Neural cell (in vitro differentiated cells): ENCODE measurements at regions not wholly inside any gene's neighbourhood (a gene's known extent, or its start where the extent isn't known, plus 50 kb on each side); places are given as distances from the start of the nearest gene placed in this dataset.

Experiments used
- H2AFZ ChIP-seq: fragments of 200-600, 300-800 bp; sonication (generic), shearing (Covaris generic); 2 replicates; pipeline ENCODE4 v1.6.0; 2014; ENCODE audit warnings: low read depth, mild to moderate bottlenecking, antibody characterized with exemption, low read length, moderate library complexity
- H3F3A ChIP-seq: fragments of 200-600 bp; shearing (Covaris generic); 2 replicates; pipeline ENCODE4 v1.6.1; 2016; ENCODE audit warnings: mild to moderate bottlenecking, moderate library complexity, mixed read lengths, antibody characterized with exemption, low read length; ENCODE audit not compliant: insufficient read depth, poor library complexity, severe bottlenecking
- H3K27ac ChIP-seq: fragments of 200-600, 300-800 bp; sonication (generic), shearing (Covaris generic); 2 replicates; pipeline ENCODE4 v1.5.1; 2014; ENCODE audit warnings: mild to moderate bottlenecking, low read length, moderate library complexity
- H3K27me3 ChIP-seq: fragments of 300-800, 200-600 bp; sonication (generic), shearing (Covaris generic); 2 replicates; pipeline ENCODE4 v1.6.0; 2014; ENCODE audit warnings: mild to moderate bottlenecking, low read depth, low read length, moderate library complexity; ENCODE audit not compliant: insufficient read depth
- H3K36me3 ChIP-seq: fragments of 300-800, 200-600 bp; sonication (generic), shearing (Covaris generic); 2 replicates; pipeline ENCODE4 v1.5.1; 2014; ENCODE audit warnings: mild to moderate bottlenecking, antibody characterized with exemption, low read length, moderate library complexity; ENCODE audit not compliant: insufficient read depth
- H3K4me2 ChIP-seq: fragments of 300-800, 200-600 bp; sonication (generic), shearing (Covaris generic); 2 replicates; pipeline ENCODE4 v1.6.0; 2014; ENCODE audit warnings: mild to moderate bottlenecking, low read length
- H3K4me3 ChIP-seq: fragments of 300-800, 200-600 bp; sonication (generic), shearing (Covaris generic); 2 replicates; pipeline ENCODE4 v1.5.1; 2014; ENCODE audit warnings: mild to moderate bottlenecking, low read length, moderate library complexity
- H3K79me2 ChIP-seq: fragments of 200-600 bp; shearing (Covaris generic); replicated peaks from 2 replicates; pipeline ENCODE4 v1.6.0; 2014; ENCODE audit warnings: mild to moderate bottlenecking, low read length, moderate library complexity; ENCODE audit not compliant: insufficient read depth
- H3K9ac ChIP-seq: fragments of 300-800, 200-600 bp; sonication (generic), shearing (Covaris generic); 2 replicates; pipeline ENCODE4 v1.6.1; 2016; ENCODE audit warnings: mild to moderate bottlenecking, low read length, mixed read lengths
- H3K9me2 ChIP-seq: fragments of 200-600 bp; shearing (Covaris generic); 2 replicates; pipeline ENCODE4 v1.6.1; 2016; ENCODE audit warnings: mild to moderate bottlenecking, low read length, mixed read lengths; ENCODE audit not compliant: insufficient read depth
- H3K9me3 ChIP-seq: fragments of 200-600, 300-800 bp; sonication (generic), shearing (Covaris generic); 2 replicates; pipeline ENCODE4 v1.6.1; 2016; ENCODE audit warnings: mild to moderate bottlenecking, mixed run types, low read length, moderate library complexity, mixed read lengths
- H4K20me1 ChIP-seq: fragments of 200-600 bp; shearing (Covaris generic); 2 replicates; pipeline ENCODE4 v1.6.1; 2016; ENCODE audit warnings: mild to moderate bottlenecking, mixed run types; ENCODE audit not compliant: insufficient read depth
- EP300 ChIP-seq: fragments of 450-650 bp; conservative IDR thresholded peaks from 2 replicates; pipeline ENCODE4 v1.6.1; 2014; ENCODE audit warnings: antibody characterized with exemption, mild to moderate bottlenecking, moderate library complexity; ENCODE audit not compliant: poor library complexity, severe bottlenecking
- EZH2 ChIP-seq: fragments of 200-600, 300-800 bp; shearing (Covaris generic), sonication (generic); IDR thresholded peaks from 2 replicates; pipeline ENCODE4 v1.6.1; 2014; ENCODE audit warnings: antibody characterized with exemption, low read length, borderline replicate concordance, mild to moderate bottlenecking; ENCODE audit not compliant: insufficient read depth, poor library complexity, severe bottlenecking
- MXI1 ChIP-seq: fragments of 450-650 bp; conservative IDR thresholded peaks from 2 replicates; pipeline ENCODE4 v1.6.1; 2014; ENCODE audit warnings: antibody characterized with exemption, mild to moderate bottlenecking; ENCODE audit not compliant: poor library complexity, severe bottlenecking
- POLR2AphosphoS5 ChIP-seq: IDR thresholded peaks from 2 replicates; pipeline ENCODE4 v1.6.1; 2012
- RAD21 ChIP-seq: fragments of 450-650 bp; conservative IDR thresholded peaks from 2 replicates; pipeline ENCODE4 v1.6.1; 2014; ENCODE audit warnings: antibody characterized with exemption, mild to moderate bottlenecking, moderate library complexity
- REST ChIP-seq: IDR thresholded peaks from 2 replicates; pipeline ENCODE4 v1.6.1; 2012; ENCODE audit warnings: borderline replicate concordance
- SMC3 ChIP-seq: fragments of 450-650 bp; conservative IDR thresholded peaks from 2 replicates; pipeline ENCODE4 v1.6.1; 2014; ENCODE audit warnings: antibody characterized with exemption, mild to moderate bottlenecking, moderate library complexity; ENCODE audit not compliant: poor library complexity
- TAF1 ChIP-seq: IDR thresholded peaks from 2 replicates; pipeline ENCODE4 v1.6.1; 2012; ENCODE audit warnings: low read depth
- TF ChIP-seq, protein P1 (sequence below): fragments of 450-650 bp; IDR thresholded peaks from 2 replicates; pipeline ENCODE4 v1.5.1; 2014; ENCODE audit warnings: antibody characterized with exemption, mild to moderate bottlenecking, moderate library complexity; ENCODE audit not compliant: poor library complexity, severe bottlenecking

DNA sequence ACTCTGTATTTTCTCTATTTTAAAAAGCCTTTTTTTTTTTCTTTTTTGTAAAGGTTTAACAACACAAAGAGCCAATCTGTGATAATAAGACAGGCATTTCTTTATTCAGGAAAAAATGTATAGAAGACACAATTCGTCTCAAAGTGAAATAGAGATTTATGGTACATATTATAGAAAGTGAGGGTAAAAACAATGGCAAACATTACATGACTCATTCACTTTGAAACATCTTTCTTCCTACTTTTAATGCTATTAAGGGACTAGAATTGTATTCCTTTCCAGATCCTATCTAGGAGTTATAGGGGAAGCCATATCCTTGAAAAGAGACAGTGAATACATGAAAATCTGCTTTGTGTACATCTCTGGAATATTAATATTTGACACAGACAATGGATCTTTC lies 137.1 kb upstream of the MCTP2 start:
- Histone ChIP-seq H3K36me3 (no peaks in the 10 kb centered on the region), H2AFZ (no peak overlapping the region), H3K9ac (no peak overlapping the region), H4K20me1 (no peaks in the 10 kb centered on the region), H3K79me2 (no peaks in the 10 kb centered on the region), H3K27ac (no peak overlapping the region), H3K4me2 (no peak overlapping the region), H3K4me3 (no peak overlapping the region), H3F3A (no peaks in the 10 kb centered on the region), H3K9me3 (no peaks in the 10 kb centered on the region), H3K27me3 (no peaks in the 10 kb centered on the region), H3K9me2 (no peaks in the 10 kb centered on the region)
- TF ChIP-seq REST: no peak
- TF ChIP-seq POLR2AphosphoS5: no peak
- TF ChIP-seq TAF1: no peak
- TF ChIP-seq, protein P1, sequence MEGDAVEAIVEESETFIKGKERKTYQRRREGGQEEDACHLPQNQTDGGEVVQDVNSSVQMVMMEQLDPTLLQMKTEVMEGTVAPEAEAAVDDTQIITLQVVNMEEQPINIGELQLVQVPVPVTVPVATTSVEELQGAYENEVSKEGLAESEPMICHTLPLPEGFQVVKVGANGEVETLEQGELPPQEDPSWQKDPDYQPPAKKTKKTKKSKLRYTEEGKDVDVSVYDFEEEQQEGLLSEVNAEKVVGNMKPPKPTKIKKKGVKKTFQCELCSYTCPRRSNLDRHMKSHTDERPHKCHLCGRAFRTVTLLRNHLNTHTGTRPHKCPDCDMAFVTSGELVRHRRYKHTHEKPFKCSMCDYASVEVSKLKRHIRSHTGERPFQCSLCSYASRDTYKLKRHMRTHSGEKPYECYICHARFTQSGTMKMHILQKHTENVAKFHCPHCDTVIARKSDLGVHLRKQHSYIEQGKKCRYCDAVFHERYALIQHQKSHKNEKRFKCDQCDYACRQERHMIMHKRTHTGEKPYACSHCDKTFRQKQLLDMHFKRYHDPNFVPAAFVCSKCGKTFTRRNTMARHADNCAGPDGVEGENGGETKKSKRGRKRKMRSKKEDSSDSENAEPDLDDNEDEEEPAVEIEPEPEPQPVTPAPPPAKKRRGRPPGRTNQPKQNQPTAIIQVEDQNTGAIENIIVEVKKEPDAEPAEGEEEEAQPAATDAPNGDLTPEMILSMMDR: no peak
- TF ChIP-seq RAD21: no peak
- TF ChIP-seq MXI1: no peak
- TF ChIP-seq EZH2: no peak
- no peak for TF ChIP-seq SMC3
- TF ChIP-seq EP300: no peak

- H3K9me2 ChIP-seq: no peaks in the 10 kb centered on the region
- no peaks in the 10 kb centered on the region for H3K79me2 ChIP-seq
- no peak overlapping the region for H3K4me2 ChIP-seq
These were observed 145.0 kb upstream of the MCTP2 start for GRCh38 chr15:94086341-94086740.

More at GRCh38 chr15:94086341-94086740, 145.0 kb upstream of the MCTP2 start:
- Histone ChIP-seq H3K9me3 (no peaks in the 10 kb centered on the region), H3K36me3 (no peaks in the 10 kb centered on the region), H3K4me3 (no peak overlapping the region), H3F3A (no peaks in the 10 kb centered on the region), H3K27me3 (no peaks in the 10 kb centered on the region), H3K27ac (no peak overlapping the region), H2AFZ (no peak overlapping the region), H3K9ac (no peak overlapping the region), H4K20me1 (no peaks in the 10 kb centered on the region)
- no peak for TF ChIP-seq MXI1
- TF ChIP-seq EP300: no peak
- no peak for TF ChIP-seq RAD21
- no peak for TF ChIP-seq REST
- TF ChIP-seq, protein P1: no peak
- no peak for TF ChIP-seq TAF1
- no peak for TF ChIP-seq POLR2AphosphoS5
- TF ChIP-seq SMC3: no peak
- no peak for TF ChIP-seq EZH2
